C1 segment of cervical spinal cord (tissue), 14 donors: ENCODE measurements at regions not wholly inside any gene's neighbourhood (a gene's known extent, or its start where the extent isn't known, plus 50 kb on each side); places are given as distances from the start of the nearest gene placed in this dataset.

Source experiments
- DNase-seq, 14 donors: peaks; one replicate each; lab custom pipeline; 2025; lab: John Stamatoyannopoulos, UW

- no peak for DNase-seq
Observed at GRCh38 chr13:108435393-108436149, 166.1 kb downstream of the TNFSF13B start.

- DNase-seq, result no peak
Observed at GRCh38 chr13:108437496-108437895, 168.0 kb downstream of the TNFSF13B start.

- DNase-seq, result no peak
Observed at GRCh38 chr13:108439556-108439955, 170.0 kb downstream of the TNFSF13B start.

GRCh38 chr13:108444448-108444847 is 174.9 kb downstream of the TNFSF13B start:
- DNase-seq, result no peak

- DNase-seq, result no peak
Observed at GRCh38 chr13:108448891-108449290, 179.4 kb downstream of the TNFSF13B start.

GRCh38 chr13:108451121-108451520 is 178.3 kb upstream of the MYO16 start:
- DNase-seq, result no peak

GRCh38 chr13:108455320-108455719 is 174.1 kb upstream of the MYO16 start:
- no peak for DNase-seq

GRCh38 chr13:108460043-108460442 is 169.4 kb upstream of the MYO16 start:
- DNase-seq, result no peak

- DNase-seq, result no peak
Observed at GRCh38 chr13:108460746-108461145, 168.7 kb upstream of the MYO16 start.

GRCh38 chr13:108463340-108463739 is 166.1 kb upstream of the MYO16 start:
- DNase-seq, result no peak

DNA sequence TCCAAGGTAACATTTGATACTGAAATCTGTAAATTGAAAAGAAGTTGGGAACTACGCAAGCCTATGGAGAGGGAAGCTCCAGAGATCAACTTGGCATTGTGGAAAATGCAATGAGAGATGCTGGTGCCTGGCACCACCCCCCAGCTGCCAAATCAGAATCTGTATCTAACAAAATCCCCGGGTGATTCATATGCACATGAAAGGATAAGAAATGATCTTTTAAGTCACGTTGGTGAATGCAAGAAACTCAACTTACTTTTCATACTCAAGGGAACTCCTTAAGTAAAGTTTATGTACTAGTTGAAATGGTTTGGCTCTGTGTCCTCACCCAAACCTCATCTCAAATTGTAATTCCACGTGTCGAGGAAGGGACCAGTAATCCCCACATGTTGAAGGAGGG is 158.5 kb upstream of the MYO16 start:
- DNase-seq, result no peak

DNA sequence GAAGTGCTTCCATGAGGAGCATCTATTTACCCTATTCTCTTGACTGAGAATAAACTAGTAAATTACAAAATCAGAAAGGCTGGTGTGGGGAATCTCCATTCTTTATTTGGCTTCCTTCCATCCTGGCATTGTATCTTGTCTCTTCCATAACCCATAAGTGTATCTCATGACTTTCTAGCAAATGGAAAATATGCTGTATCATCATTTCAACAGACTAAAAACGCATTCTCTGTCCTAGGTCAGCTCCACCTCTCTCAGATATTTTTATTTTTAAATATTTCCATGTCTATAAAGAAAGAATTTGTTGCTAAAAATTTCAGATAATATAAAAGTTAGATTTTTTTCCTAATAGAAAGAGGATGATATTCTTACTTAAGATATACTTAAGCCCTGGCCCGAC is 154.2 kb upstream of the MYO16 start:
- DNase-seq, result no peak

- no peak for DNase-seq
Observed at GRCh38 chr13:108477376-108477775, 152.0 kb upstream of the MYO16 start.

DNA sequence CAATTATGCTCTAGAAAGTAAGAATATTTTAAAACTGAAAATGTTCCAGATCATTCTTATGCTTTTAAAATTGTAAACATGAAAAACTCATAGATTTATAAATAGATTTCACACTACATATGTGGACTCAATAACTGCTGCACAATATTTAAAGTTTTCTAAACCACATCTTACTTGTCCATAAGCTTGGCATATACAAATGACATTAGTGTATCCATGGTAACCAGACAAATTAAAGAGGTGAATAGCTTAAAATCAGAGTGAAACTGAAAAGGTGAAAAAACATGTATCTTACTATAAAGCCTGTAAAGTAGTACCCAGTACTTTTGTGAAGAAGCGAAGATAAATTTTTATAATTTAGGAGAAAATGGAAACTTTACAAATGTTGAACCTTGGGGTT is 151.2 kb upstream of the MYO16 start:
- DNase-seq, result no peak

- no peak for DNase-seq
Observed at GRCh38 chr13:108483981-108484380, 145.4 kb upstream of the MYO16 start.

DNA sequence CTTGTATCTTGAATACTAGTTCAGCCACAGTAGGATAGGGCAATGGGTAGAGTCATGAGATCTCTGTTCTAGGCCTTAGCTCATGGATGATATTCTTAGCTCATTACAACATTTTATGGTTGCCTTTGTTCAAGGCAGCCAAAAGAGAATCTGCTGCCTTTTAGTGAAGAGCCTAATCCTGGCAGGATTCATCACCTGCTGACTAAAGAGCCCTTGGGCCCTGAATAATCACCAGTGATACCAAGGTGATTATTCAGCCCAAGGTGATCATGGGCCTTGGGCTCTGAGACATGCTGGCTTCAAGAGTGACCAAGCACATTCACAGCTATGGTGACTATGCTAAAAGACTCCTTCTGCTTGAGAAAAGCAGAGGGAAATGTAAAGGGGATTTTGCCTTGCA is 143.3 kb upstream of the MYO16 start:
- DNase-seq, result no peak

DNA sequence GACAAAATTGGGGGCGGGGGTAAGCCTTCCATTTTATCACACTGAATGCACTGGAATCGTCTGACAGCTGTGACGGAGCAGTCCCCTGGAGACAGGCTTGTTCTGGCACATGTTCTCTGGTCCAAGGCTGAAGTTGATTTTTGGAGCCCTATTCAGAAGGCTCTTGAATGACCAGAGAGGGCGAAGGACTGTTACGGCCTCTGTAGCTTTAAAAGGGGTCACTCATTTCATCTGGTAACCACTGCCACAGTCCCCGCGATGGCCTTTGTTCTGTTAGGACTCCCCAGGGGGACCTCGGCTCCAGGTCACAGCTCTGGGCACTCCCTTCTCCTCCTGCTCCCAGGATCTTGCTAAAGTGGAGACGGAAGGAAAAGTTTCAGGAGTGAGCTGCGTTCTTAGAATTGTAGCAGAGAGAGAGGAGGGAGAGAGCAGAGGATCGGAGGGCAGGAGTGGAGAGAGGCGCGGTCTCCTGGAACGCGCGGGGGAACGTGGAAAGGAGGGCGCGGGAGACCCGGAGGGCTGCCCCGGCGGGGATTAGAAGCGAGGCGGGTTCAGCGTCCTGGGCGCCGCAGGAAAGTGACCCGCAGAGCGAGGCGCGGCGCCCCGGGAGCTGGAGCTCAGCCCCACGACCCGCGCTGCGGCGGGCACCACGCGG is 134.3 kb upstream of the MYO16 start:
- no peak for DNase-seq

- DNase-seq, result no peak
Observed at GRCh38 chr13:108495646-108496361, 133.6 kb upstream of the MYO16 start.

DNA sequence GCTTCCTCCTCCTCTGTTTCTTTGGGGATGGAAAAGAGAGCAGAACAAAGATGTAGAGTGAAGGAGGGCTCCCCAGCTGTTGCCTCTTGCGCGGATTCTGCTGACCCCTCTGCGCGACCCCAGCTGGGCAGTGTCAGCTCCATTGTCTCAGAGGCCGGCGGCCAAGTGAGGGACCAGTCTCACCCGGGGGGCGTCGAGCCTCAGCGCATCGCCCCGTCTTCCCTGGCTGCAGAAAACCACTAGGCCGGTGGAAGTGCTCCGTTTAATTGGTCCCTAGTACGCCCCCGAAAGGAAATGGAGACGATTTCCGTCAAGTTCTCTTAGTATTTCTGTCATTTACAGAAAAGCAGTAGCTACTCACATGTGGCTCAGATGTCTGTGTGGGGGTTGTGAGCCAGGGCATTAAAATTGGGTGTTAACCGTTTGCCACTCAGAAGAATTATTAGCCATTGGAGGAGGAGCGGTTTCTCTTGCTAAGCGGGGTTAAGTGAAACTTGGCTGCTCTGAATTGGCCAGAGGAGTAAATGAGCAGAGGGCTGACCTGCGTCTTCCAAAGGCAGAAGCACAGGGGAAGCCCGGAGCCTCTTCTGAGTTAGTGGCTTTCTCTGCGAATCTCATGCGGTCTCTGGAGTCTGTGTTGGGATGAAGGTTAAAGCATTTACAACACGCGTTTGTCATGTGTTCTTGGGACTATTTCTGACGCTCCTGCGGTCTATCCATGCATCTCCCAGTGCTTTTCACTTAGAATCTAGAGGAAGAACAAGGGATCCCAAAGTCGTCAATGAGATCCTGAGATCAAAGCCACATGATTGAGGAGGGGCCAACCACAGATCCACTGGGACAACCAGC is 132.8 kb upstream of the MYO16 start:
- DNase-seq, result no peak

- no peak for DNase-seq
Observed at GRCh38 chr13:108500711-108501110, 128.7 kb upstream of the MYO16 start.

DNA sequence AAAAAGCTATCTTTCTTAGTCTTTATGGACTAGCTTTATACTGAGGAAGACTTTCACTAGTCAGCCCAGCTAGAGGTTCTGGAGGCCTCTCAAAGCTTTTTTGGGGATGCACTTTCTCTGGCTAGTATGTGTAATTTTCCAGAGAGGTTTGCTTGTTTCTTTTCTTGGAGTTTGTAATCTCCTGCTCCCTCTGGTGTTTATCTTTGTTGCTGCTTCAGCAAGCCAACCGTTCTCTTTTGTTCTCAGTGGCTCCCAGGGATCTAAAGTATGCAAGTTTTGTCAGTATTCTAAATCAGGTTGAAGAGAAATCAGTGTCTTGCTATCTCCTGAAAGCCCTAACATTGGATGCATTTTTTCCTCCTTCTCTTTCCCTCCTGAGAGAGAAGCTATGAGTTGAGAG is 121.1 kb upstream of the MYO16 start:
- DNase-seq, result no peak

GRCh38 chr13:108525827-108526226 is 103.6 kb upstream of the MYO16 start:
- DNase-seq, result no peak
